RWPE1 (cell line): ENCODE measurements at regions not wholly inside any gene's neighbourhood (a gene's known extent, or its start where the extent isn't known, plus 50 kb on each side); places are given as distances from the start of the nearest gene placed in this dataset.

Experiments used
- CTCF ChIA-PET: fragments of 350-600 bp; sonication (Branson Sonifier 250); formaldehyde crosslinking; extraction: SDS; loops from one replicate; lab custom pipeline; 2021; lab: Yijun Ruan, JAX
- POLR2A ChIA-PET: fragments of 400-600 bp; formaldehyde crosslinking; extraction: SDS; loops from one replicate; lab custom pipeline; 2020; ENCODE audit warnings: antibody characterized with exemption; ENCODE audit not compliant: low non-redundant PET; lab: Yijun Ruan, JAX
- DNase-seq: peaks from one replicate; pipeline ENCODE4 v3.0.0; 2012; ENCODE audit warnings: low spot score
- H3K27ac ChIP-seq: fragments of 450-650 bp; 2 replicates; pipeline ENCODE4 v1.5.1; 2017
- CTCF ChIP-seq: fragments of 450-650 bp; conservative IDR thresholded peaks from 2 replicates; pipeline ENCODE4 v1.5.1; 2017; ENCODE audit warnings: low read depth, mild to moderate bottlenecking

GRCh38 chr6:153538491-153538890 is 407.4 kb upstream of the RGS17 start:
- no peak for TF ChIP-seq CTCF
- DNase-seq, result no peak
- POLR2A ChIA-PET, result no interaction called here
- CTCF ChIA-PET, result no interaction called here
- no peak overlapping the region for H3K27ac ChIP-seq

GRCh38 chr6:153537422-153537821 is 406.3 kb upstream of the RGS17 start:
- no peak for TF ChIP-seq CTCF
- POLR2A ChIA-PET, result no interaction called here
- H3K27ac ChIP-seq, result no peak overlapping the region
- no peak for DNase-seq
- CTCF ChIA-PET, result interaction anchor here (0.6 kb wide), 1 partner anchor 74 kb away, joined by 3 read pairs; no protein-coding TSS in a partner anchor

- TF ChIP-seq CTCF, result no peak
- no peak for DNase-seq
- H3K27ac ChIP-seq, result no peak overlapping the region
- ChIA-PET CTCF (no interaction called here), POLR2A (no interaction called here)
Measured at GRCh38 chr6:153526479-153526878, 395.4 kb upstream of the RGS17 start.

GRCh38 chr6:153525998-153526397 is 394.9 kb upstream of the RGS17 start:
- DNase-seq, result no peak
- CTCF ChIA-PET, result no interaction called here
- no peak for TF ChIP-seq CTCF
- POLR2A ChIA-PET, result no interaction called here
- no peak overlapping the region for H3K27ac ChIP-seq

- POLR2A ChIA-PET, result no interaction called here
- CTCF ChIA-PET, result no interaction called here
- DNase-seq, result no peak
- no peak overlapping the region for H3K27ac ChIP-seq
- TF ChIP-seq CTCF, result no peak
Measured at GRCh38 chr6:153523390-153523789, 392.3 kb upstream of the RGS17 start.

- DNase-seq, result peak; percentile 28
- peak; percentile 73 for TF ChIP-seq CTCF
- no peak overlapping the region for H3K27ac ChIP-seq
- CTCF ChIA-PET, result interaction anchor here (0.6 to 2.3 kb wide), 4 partner anchors 14 to 1285 kb away, joined by 3 to 11 read pairs (median 4); no protein-coding TSS in a partner anchor
- POLR2A ChIA-PET, result no interaction called here
Measured at GRCh38 chr6:153511896-153512496, 380.9 kb upstream of the RGS17 start.

GRCh38 chr6:153503810-153504209 is 372.7 kb upstream of the RGS17 start:
- CTCF ChIA-PET, result no interaction called here
- H3K27ac ChIP-seq, result no peak overlapping the region
- POLR2A ChIA-PET, result no interaction called here
- TF ChIP-seq CTCF, result no peak
- no peak for DNase-seq
